ENCODE measurements at regions not wholly inside any gene's neighbourhood (a gene's known extent, or its start where the extent isn't known, plus 50 kb on each side); places are given as distances from the start of the nearest gene placed in this dataset.

- TF ChIP-seq Cebpa-rat (IDR thresholded peaks at IDR 0.05): no peak
- H4K20me1 ChIP-seq: no peaks in the 10 kb centered on the region
- no peaks in the 10 kb centered on the region for H3K9me3 ChIP-seq
- no peak overlapping the region for H3K9ac ChIP-seq
- no peaks in the 10 kb centered on the region for H3K36me3 ChIP-seq
- H3K4me1 ChIP-seq: 0 out of 2 replicates have a peak, but pooled peaks cover 6% of the 10 kb centered on the region
- no peaks in the 10 kb centered on the region for H3K27me3 ChIP-seq
- no peak overlapping the region for H3K4me2 ChIP-seq
- H3K4me3 ChIP-seq: no peak overlapping the region
- H3K27ac ChIP-seq: no peak overlapping the region
These were observed 180.1 kb upstream of the KBTBD8 start for GRCh38 chr3:66817951-66818557.

- H3K4me3 ChIP-seq: no peak overlapping the region
- H3K4me1 ChIP-seq: 0 out of 2 replicates have a peak, but pooled peaks cover 6% of the 10 kb centered on the region
- no peak overlapping the region for H3K4me2 ChIP-seq
- H3K9ac ChIP-seq: no peak overlapping the region
- H3K9me3 ChIP-seq: no peaks in the 10 kb centered on the region
- no peak overlapping the region for H3K27ac ChIP-seq
- no peak for TF ChIP-seq Cebpa-rat (IDR thresholded peaks at IDR 0.05)
- no peaks in the 10 kb centered on the region for H3K27me3 ChIP-seq
- no peaks in the 10 kb centered on the region for H4K20me1 ChIP-seq
- no peaks in the 10 kb centered on the region for H3K36me3 ChIP-seq
These were observed 178.1 kb upstream of the KBTBD8 start for GRCh38 chr3:66819993-66820501.

GRCh38 chr3:66822186-66823008 lies 175.7 kb upstream of the KBTBD8 start:
- Histone ChIP-seq H3K27me3 (no peaks in the 10 kb centered on the region), H4K20me1 (no peaks in the 10 kb centered on the region), H3K4me2 (no peak overlapping the region), H3K9ac (no peak overlapping the region), H3K9me3 (no peaks in the 10 kb centered on the region), H3K4me1 (peaks cover 13% of the 10 kb centered on the region), H3K36me3 (no peaks in the 10 kb centered on the region), H3K4me3 (no peak overlapping the region), H3K27ac (no peak overlapping the region)
- no peak for TF ChIP-seq Cebpa-rat (IDR thresholded peaks at IDR 0.05)

- H3K9me3 ChIP-seq: no peaks in the 10 kb centered on the region
- H3K4me3 ChIP-seq: no peak overlapping the region
- TF ChIP-seq Cebpa-rat (IDR thresholded peaks at IDR 0.05): no peak
- peaks cover 13% of the 10 kb centered on the region for H3K4me1 ChIP-seq
- no peaks in the 10 kb centered on the region for H4K20me1 ChIP-seq
- no peak overlapping the region for H3K4me2 ChIP-seq
- no peaks in the 10 kb centered on the region for H3K36me3 ChIP-seq
- H3K9ac ChIP-seq: no peak overlapping the region
- H3K27me3 ChIP-seq: no peaks in the 10 kb centered on the region
- no peak overlapping the region for H3K27ac ChIP-seq
These were observed 175.1 kb upstream of the KBTBD8 start for GRCh38 chr3:66823009-66823397.

GRCh38 chr3:66823532-66823931 lies 174.6 kb upstream of the KBTBD8 start:
- no peaks in the 10 kb centered on the region for H3K9me3 ChIP-seq
- no peak overlapping the region for H3K4me3 ChIP-seq
- no peaks in the 10 kb centered on the region for H3K27me3 ChIP-seq
- H3K36me3 ChIP-seq: no peaks in the 10 kb centered on the region
- TF ChIP-seq Cebpa-rat (IDR thresholded peaks at IDR 0.05): no peak
- no peak overlapping the region for H3K27ac ChIP-seq
- no peaks in the 10 kb centered on the region for H4K20me1 ChIP-seq
- no peak overlapping the region for H3K9ac ChIP-seq
- no peak overlapping the region for H3K4me2 ChIP-seq
- peaks cover 13% of the 10 kb centered on the region for H3K4me1 ChIP-seq

- H3K4me1 ChIP-seq: peaks cover 13% of the 10 kb centered on the region
- H3K27me3 ChIP-seq: no peaks in the 10 kb centered on the region
- TF ChIP-seq Cebpa-rat (IDR thresholded peaks at IDR 0.05): no peak
- no peaks in the 10 kb centered on the region for H4K20me1 ChIP-seq
- no peaks in the 10 kb centered on the region for H3K36me3 ChIP-seq
- H3K9ac ChIP-seq: no peak overlapping the region
- no peaks in the 10 kb centered on the region for H3K9me3 ChIP-seq
- no peak overlapping the region for H3K27ac ChIP-seq
- H3K4me3 ChIP-seq: no peak overlapping the region
- no peak overlapping the region for H3K4me2 ChIP-seq
These were observed 172.7 kb upstream of the KBTBD8 start for GRCh38 chr3:66825375-66825774.

GRCh38 chr3:66827726-66828125 lies 170.4 kb upstream of the KBTBD8 start:
- H3K36me3 ChIP-seq: no peaks in the 10 kb centered on the region
- H3K9me3 ChIP-seq: no peaks in the 10 kb centered on the region
- H3K4me1 ChIP-seq: peaks cover 8% of the 10 kb centered on the region
- TF ChIP-seq Cebpa-rat (IDR thresholded peaks at IDR 0.05): no peak
- no peak overlapping the region for H3K4me2 ChIP-seq
- no peak overlapping the region for H3K4me3 ChIP-seq
- H3K27ac ChIP-seq: no peak overlapping the region
- H3K9ac ChIP-seq: no peak overlapping the region
- H3K27me3 ChIP-seq: no peaks in the 10 kb centered on the region
- H4K20me1 ChIP-seq: no peaks in the 10 kb centered on the region

- Histone ChIP-seq H3K27ac (no peak overlapping the region), H3K36me3 (no peaks in the 10 kb centered on the region), H3K9me3 (no peaks in the 10 kb centered on the region), H3K27me3 (no peaks in the 10 kb centered on the region), H3K9ac (no peak overlapping the region), H3K4me1 (peaks cover 8% of the 10 kb centered on the region), H4K20me1 (no peaks in the 10 kb centered on the region), H3K4me3 (no peak overlapping the region), H3K4me2 (no peak overlapping the region)
- no peak for TF ChIP-seq Cebpa-rat (IDR thresholded peaks at IDR 0.05)
These were observed 169.8 kb upstream of the KBTBD8 start for GRCh38 chr3:66828303-66828702.

- H3K4me2 ChIP-seq: no peak overlapping the region
- H4K20me1 ChIP-seq: no peaks in the 10 kb centered on the region
- no peaks in the 10 kb centered on the region for H3K36me3 ChIP-seq
- no peak for TF ChIP-seq Cebpa-rat (IDR thresholded peaks at IDR 0.05)
- H3K27ac ChIP-seq: no peak overlapping the region
- H3K4me3 ChIP-seq: no peak overlapping the region
- H3K9ac ChIP-seq: no peak overlapping the region
- peaks cover 8% of the 10 kb centered on the region for H3K4me1 ChIP-seq
- no peaks in the 10 kb centered on the region for H3K9me3 ChIP-seq
- H3K27me3 ChIP-seq: no peaks in the 10 kb centered on the region
These were observed 167.8 kb upstream of the KBTBD8 start for GRCh38 chr3:66830301-66830700.

- no peak overlapping the region for H3K27ac ChIP-seq
- H3K9me3 ChIP-seq: no peaks in the 10 kb centered on the region
- H3K27me3 ChIP-seq: no peaks in the 10 kb centered on the region
- H3K4me3 ChIP-seq: no peak overlapping the region
- H4K20me1 ChIP-seq: no peaks in the 10 kb centered on the region
- no peaks in the 10 kb centered on the region for H3K4me1 ChIP-seq
- no peak overlapping the region for H3K9ac ChIP-seq
- no peak for TF ChIP-seq Cebpa-rat (IDR thresholded peaks at IDR 0.05)
- no peaks in the 10 kb centered on the region for H3K36me3 ChIP-seq
- no peak overlapping the region for H3K4me2 ChIP-seq
These were observed 166.2 kb upstream of the KBTBD8 start for GRCh38 chr3:66831931-66832330.
